IPS-NIHi11 (cell line): ENCODE measurements at regions not wholly inside any gene's neighbourhood (a gene's known extent, or its start where the extent isn't known, plus 50 kb on each side); places are given as distances from the start of the nearest gene placed in this dataset.
A peak's percentile ranks its signal among the peaks of the same experiment; 100 is the strongest.
"Not testable (repeated sequence)": the region's sequence is repeated elsewhere in the genome, so short reads cannot be mapped to it uniquely, and the experiment has no call there.

Source experiments
- DNase-seq: peaks from one replicate; pipeline ENCODE4 v3.0.0; 2012; ENCODE audit warnings: mixed read lengths, low spot score

GRCh38 chr7:149334930-149335329, 72.9 kb downstream of the ZNF783 start:
- no peak for DNase-seq

DNA sequence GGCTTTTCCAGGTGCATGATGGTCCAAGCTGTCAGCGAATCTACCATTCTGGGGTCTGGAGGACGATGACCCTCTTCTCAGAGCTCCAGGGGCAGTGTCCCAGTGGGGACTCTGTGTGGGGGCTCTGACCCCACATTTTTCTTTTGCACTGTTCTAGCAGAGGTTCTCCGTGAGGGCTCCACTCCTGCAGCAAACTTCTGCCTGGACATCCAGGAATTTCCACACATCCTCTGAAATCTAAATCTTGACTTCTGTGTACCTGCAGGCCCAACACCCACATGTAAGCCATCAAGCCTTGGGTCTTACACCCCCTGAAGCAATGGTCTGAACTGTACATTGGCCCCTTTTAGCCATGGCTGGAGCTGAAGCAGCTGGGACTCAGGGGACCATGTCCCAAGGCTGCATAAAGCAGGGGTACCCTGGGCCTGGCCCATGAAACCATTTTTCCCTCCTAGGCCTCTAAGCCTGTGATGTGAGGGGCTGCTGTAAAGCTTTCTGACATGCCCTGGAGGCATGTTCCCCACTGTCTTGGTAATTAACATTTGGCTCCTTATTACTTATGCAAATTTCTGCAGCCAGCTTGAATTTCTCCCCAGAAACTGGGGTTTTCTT, 86.9 kb downstream of the ZNF783 start:
- DNase-seq: no peak

GRCh38 chr7:149353739-149354504, 91.9 kb downstream of the ZNF783 start:
- no peak for DNase-seq

GRCh38 chr7:149355035-149355389, 93.0 kb downstream of the ZNF783 start:
- DNase-seq: not testable (repeated sequence)

GRCh38 chr7:149355390-149356048, 93.5 kb downstream of the ZNF783 start:
- DNase-seq: peak; percentile 67

DNA sequence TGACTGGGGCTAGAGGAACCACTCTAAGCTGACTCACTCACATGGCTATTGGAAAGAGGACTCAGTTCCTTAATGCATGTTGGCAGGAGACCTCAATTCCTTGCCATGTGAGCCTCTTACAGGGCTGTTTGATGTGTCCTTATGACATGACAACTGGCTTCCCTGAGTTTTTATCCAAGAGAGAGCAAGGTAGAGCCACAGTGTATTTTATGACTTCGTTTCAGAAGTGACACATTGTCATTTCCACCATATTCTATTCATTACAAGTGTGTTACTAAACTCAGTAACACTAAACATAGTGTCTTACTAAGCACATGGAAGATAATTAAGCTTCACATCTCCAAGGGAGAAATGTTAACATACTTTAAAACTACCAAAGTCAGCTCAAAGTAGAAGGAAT, 98.2 kb downstream of the ZNF777 start:
- DNase-seq: no peak

- DNase-seq: no peak
Measured at GRCh38 chr7:149367418-149368180, 93.3 kb downstream of the ZNF777 start.

GRCh38 chr7:149369497-149369896, 91.4 kb downstream of the ZNF777 start:
- DNase-seq: no peak

GRCh38 chr7:149370790-149371189, 90.1 kb downstream of the ZNF777 start:
- DNase-seq: no peak

DNA sequence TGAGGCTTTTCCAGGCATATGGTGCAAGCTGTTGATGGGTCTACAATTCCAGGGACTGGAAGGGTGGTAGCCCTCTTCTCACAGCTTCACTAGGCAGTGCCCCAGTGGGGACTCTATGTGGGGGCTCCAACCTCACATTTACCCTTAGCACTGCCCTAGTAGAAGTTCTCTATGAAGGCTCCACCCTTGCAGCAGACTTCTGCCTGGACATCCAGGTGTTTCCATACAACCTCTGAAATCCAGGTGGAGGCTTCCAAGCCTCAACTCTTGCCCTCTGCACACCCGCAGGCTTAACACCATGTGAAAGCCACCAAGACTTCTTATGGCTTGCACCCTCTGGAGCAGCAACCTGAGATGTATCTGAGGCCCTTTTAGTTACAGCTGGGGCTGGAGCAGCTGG, 87.8 kb downstream of the ZNF777 start:
- no peak for DNase-seq

GRCh38 chr7:149375234-149376008, 85.4 kb downstream of the ZNF777 start:
- DNase-seq: no peak

GRCh38 chr7:149377386-149377785, 83.5 kb downstream of the ZNF777 start:
- DNase-seq: no peak

- no peak for DNase-seq
Measured at GRCh38 chr7:149379625-149380024, 81.2 kb downstream of the ZNF777 start.

- no peak for DNase-seq
Measured at GRCh38 chr7:149381245-149381644, 79.6 kb downstream of the ZNF777 start.
